Pancreas (tissue), 10 donors: ENCODE measurements at regions not wholly inside any gene's neighbourhood (a gene's known extent, or its start where the extent isn't known, plus 50 kb on each side); places are given as distances from the start of the nearest gene placed in this dataset.

Source experiments
- ATAC-seq, 4 donors: fragments of 200-7000 bp; cut with Tn5 transposase; one replicate each; pipeline versions ENCODE4 v1.8.0 to v1.9.1; 2020; ENCODE audit warnings: mild to moderate bottlenecking in 4 of 4, moderate library complexity in 4 of 4
- DNase-seq, 6 donors: peaks; one replicate each; pipeline ENCODE4 v3.0.0-alpha.2; 2020
- FAIRE-seq: peaks from 2 replicates; lab custom pipeline; 2012; peaks lifted over from hg19 to GRCh38; lab: Jason Lieb, UNC
- H3K27ac ChIP-seq, 4 donors: fragments of 200-600 bp; sonication (generic); 1 replicate in 3 of 4; 2 replicates in 1 of 4; pipeline versions ENCODE4 v1.5.0 to v1.8.0; 2020
- H3K27me3 ChIP-seq, 4 donors: fragments of 200-600 bp; one replicate each; pipeline ENCODE4 v1.8.0; 2021
- H3K36me3 ChIP-seq, 3 donors: fragments of 200-600 bp; sonication (generic) in 1 of 3; one replicate each; pipeline versions ENCODE4 v1.5.0 to v1.8.0; 2020 to 2021
- H3K4me1 ChIP-seq, 3 donors: fragments of 200-600 bp; one replicate each; pipeline ENCODE4 v1.8.0; 2021
- H3K4me3 ChIP-seq, 4 donors: fragments of 200-600 bp; sonication (generic) in 2 of 4; one replicate each; pipeline versions ENCODE4 v1.5.0 to v1.8.0; 2020 to 2021
- H3K9me3 ChIP-seq, 4 donors: fragments of 200-600 bp; one replicate each; pipeline ENCODE4 v1.8.0; 2021
- CTCF ChIP-seq, 4 donors: fragments of 200-600 bp; sonication (generic) in 3 of 4; IDR thresholded peaks; one replicate each; pipeline versions ENCODE4 v1.5.0 to v1.8.0; 2021; ENCODE audit warnings: antibody characterized with exemption in 4 of 4
- WGBS, 2 donors: extraction: QIAGEN DNeasy Blood & Tissue Kit; methylation state at CpG; one replicate each; pipeline ENCODE4 v1.1.7; 2013; 5-methylcytosine and 5-hydroxymethylcytosine counted together
- intact Hi-C, 3 donors: fragments of 100-400 bp; cut with DNase I; formaldehyde crosslinking; loops; one replicate each; pipeline versions ENCODE4 v1.11.1 to v1.14.2; 2022
- donor health status: healthy with polysubstance abuse.
- donor health status: DM: no; HTN: no; CAD: no; lungs with moderate emphysema.
- donor health status: DM: no; HTN: no; CAD: no.
- donor health status: control.
- donor health status: control.
- donor health status: Bipolar disorder and iron deficiency.
- donor health status: DM: yes; HTN: yes; CAD: no.
- donor health status: DM: no; HTN: no; CAD: no.
- donor health status: DM: no; HTN: no; CAD: no.
- donor health status: DM: yes; HTN: yes; CAD: no.

DNA sequence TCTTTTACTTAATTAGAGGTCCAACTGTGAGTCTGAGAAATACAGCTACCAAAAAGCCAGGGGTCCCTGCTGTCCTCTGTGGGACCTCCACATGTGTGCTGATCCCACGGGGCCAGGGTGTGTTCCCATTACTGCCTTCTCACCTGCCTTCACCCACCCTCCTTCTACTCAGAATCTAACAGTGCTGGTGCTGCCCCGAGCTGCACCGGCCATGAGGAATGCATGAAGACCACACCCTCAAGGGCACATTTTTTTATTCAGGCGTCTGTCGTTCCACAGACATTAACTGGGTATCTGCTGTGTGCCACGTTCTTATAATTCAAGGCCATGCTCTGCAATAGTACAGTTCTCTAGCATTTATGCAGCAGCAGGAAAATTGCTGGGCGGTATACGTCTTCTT lies 188.5 kb upstream of the PFKP start:
- intact Hi-C loops = no loop called here
- TF ChIP-seq CTCF (IDR thresholded peaks at IDR 0.05) = no peak
- no peaks in the 10 kb centered on the region for H3K4me1 ChIP-seq
- H3K36me3 ChIP-seq = no peaks in the 10 kb centered on the region
- FAIRE-seq (no peak), DNase-seq (no peak), ATAC-seq (no peak)
- no peaks in the 10 kb centered on the region for H3K27me3 ChIP-seq
- no peaks in the 10 kb centered on the region for H3K9me3 ChIP-seq
- WGBS, 2 donors = 30 to 36% methylated on average over 8 of the region's 8 CpGs
- no peak overlapping the region for H3K4me3 ChIP-seq
- H3K27ac ChIP-seq = no peak overlapping the region

DNA sequence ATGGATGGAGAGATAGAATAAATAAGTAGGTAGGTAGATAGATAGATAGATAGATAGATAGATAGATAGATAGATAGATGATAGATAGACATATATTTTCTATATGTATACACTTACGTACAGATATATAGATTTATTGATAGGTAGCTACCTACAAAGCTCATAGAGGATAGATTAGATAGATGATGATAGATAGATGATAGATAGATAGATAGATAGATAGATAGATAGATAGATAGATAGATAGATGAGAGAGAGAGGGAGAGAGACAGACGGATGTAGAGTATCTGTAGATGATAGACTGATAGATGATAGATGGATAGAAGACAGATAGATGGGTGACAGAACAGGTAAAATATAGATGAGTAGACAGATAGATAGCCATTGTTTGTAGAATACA lies 191.3 kb upstream of the PFKP start:
- Histone ChIP-seq H3K27me3 (no peaks in the 10 kb centered on the region), H3K9me3 (no peaks in the 10 kb centered on the region), H3K27ac (no peak overlapping the region), H3K36me3 (no peaks in the 10 kb centered on the region), H3K4me3 (no peak overlapping the region), H3K4me1 (no peaks in the 10 kb centered on the region)
- FAIRE-seq (no peak), ATAC-seq (no peak), DNase-seq (no peak)
- 66 to 69% methylated on average over 2 of the region's 2 CpGs for WGBS, 2 donors
- no peak for TF ChIP-seq CTCF (IDR thresholded peaks at IDR 0.05)
- intact Hi-C loops = no loop called here

- Histone ChIP-seq H3K4me3 (no peak overlapping the region), H3K36me3 (no peaks in the 10 kb centered on the region), H3K9me3 (no peaks in the 10 kb centered on the region), H3K27ac (no peak overlapping the region), H3K4me1 (no peaks in the 10 kb centered on the region), H3K27me3 (no peaks in the 10 kb centered on the region)
- FAIRE-seq (no peak), DNase-seq (no peak), ATAC-seq (no peak)
- no peak for TF ChIP-seq CTCF (IDR thresholded peaks at IDR 0.05)
- WGBS, 2 donors = 41 to 46% methylated on average over 6 of the region's 6 CpGs
- intact Hi-C loops = no loop called here
Observed at GRCh38 chr10:2874963-2875362, 192.4 kb upstream of the PFKP start.

- no peak for DNase-seq
- H3K4me3 ChIP-seq = no peak overlapping the region
- TF ChIP-seq CTCF (IDR thresholded peaks at IDR 0.05) = no peak
- 47 to 78% methylated on average over 2 of the region's 2 CpGs for WGBS, 2 donors
- H3K27me3 ChIP-seq = no peaks in the 10 kb centered on the region
- H3K4me1 ChIP-seq = no peaks in the 10 kb centered on the region
- no peak for FAIRE-seq
- H3K9me3 ChIP-seq = no peaks in the 10 kb centered on the region
- intact Hi-C loops = no loop called here
- no peaks in the 10 kb centered on the region for H3K36me3 ChIP-seq
- ATAC-seq = no peak
- no peak overlapping the region for H3K27ac ChIP-seq
Observed at GRCh38 chr10:2873769-2874168, 193.6 kb upstream of the PFKP start.

- FAIRE-seq = no peak
- TF ChIP-seq CTCF (IDR thresholded peaks at IDR 0.05) = no peak
- intact Hi-C loops = no loop called here
Observed at GRCh38 chr10:2871673-2872219, 195.6 kb upstream of the PFKP start.

More at GRCh38 chr10:2871673-2872219, 195.6 kb upstream of the PFKP start:
- Histone ChIP-seq H3K4me1 (no peaks in the 10 kb centered on the region), H3K36me3 (no peaks in the 10 kb centered on the region), H3K27me3 (no peaks in the 10 kb centered on the region), H3K27ac (no peak overlapping the region), H3K9me3 (no peaks in the 10 kb centered on the region), H3K4me3 (no peak overlapping the region)
- DNase-seq = no peak
- ATAC-seq = no peak
- 46 to 52% methylated on average over 2 of the region's 2 CpGs for WGBS, 2 donors
